Karpas-422 (cell line): ENCODE measurements at regions not wholly inside any gene's neighbourhood (a gene's known extent, or its start where the extent isn't known, plus 50 kb on each side); places are given as distances from the start of the nearest gene placed in this dataset.
A peak's percentile ranks its signal among the peaks of the same experiment; 100 is the strongest.
"Not testable (repeated sequence)": the region's sequence is repeated elsewhere in the genome, so short reads cannot be mapped to it uniquely, and the experiment has no call there.

Experiments
- DNase-seq: peaks from one replicate; pipeline ENCODE4 v3.0.0-alpha.2; 2015
- H2AFZ ChIP-seq: fragments of 200-600 bp; sonication (generic); 2 replicates; pipeline ENCODE4 v1.6.1; 2014; ENCODE audit warnings: antibody characterized with exemption, low read length, mixed read lengths
- H3K27ac ChIP-seq: fragments of 200-600 bp; sonication (generic); 2 replicates; pipeline ENCODE4 v1.5.1; 2014; ENCODE audit warnings: mild to moderate bottlenecking, low read length, moderate library complexity
- H3K27me3 ChIP-seq: fragments of 200-600 bp; sonication (generic); 2 replicates; pipeline ENCODE4 v1.6.1; 2014; ENCODE audit warnings: low read length, mixed read lengths
- H3K36me3 ChIP-seq: fragments of 200-600 bp; sonication (generic); 2 replicates; pipeline ENCODE4 v1.6.1; 2014; ENCODE audit warnings: low read length, mixed read lengths; ENCODE audit not compliant: insufficient read depth
- H3K4me1 ChIP-seq: fragments of 200-600 bp; sonication (generic); 2 replicates; pipeline ENCODE4 v1.6.1; 2014; ENCODE audit warnings: mild to moderate bottlenecking, low read length, mixed read lengths
- H3K4me2 ChIP-seq: fragments of 200-600 bp; sonication (generic); 2 replicates; pipeline ENCODE4 v1.6.1; 2014; ENCODE audit warnings: low read length, low read depth, mild to moderate bottlenecking; ENCODE audit not compliant: poor library complexity, severe bottlenecking
- H3K4me3 ChIP-seq: fragments of 200-600 bp; sonication (generic); 2 replicates; pipeline ENCODE4 v1.5.1; 2014; ENCODE audit warnings: mild to moderate bottlenecking, antibody characterized with exemption, low read length, mixed read lengths
- H3K79me2 ChIP-seq: fragments of 200-600 bp; sonication (generic); 2 replicates; pipeline ENCODE4 v1.6.1; 2014; ENCODE audit warnings: mild to moderate bottlenecking, low read length, mixed read lengths
- H3K9ac ChIP-seq: fragments of 200-600 bp; sonication (generic); 2 replicates; pipeline ENCODE4 v1.6.0; 2014; ENCODE audit warnings: low read length
- H3K9me2 ChIP-seq: fragments of 200-600 bp; sonication (generic), shearing (Covaris generic); replicated peaks from 2 replicates; pipeline ENCODE4 v1.6.0; 2014; ENCODE audit warnings: mild to moderate bottlenecking, low read length, moderate library complexity; ENCODE audit not compliant: insufficient read depth
- H3K9me3 ChIP-seq: fragments of 300-700, 200-600 bp; sonication (generic); 2 replicates; pipeline ENCODE4 v1.6.1; 2014; ENCODE audit warnings: low read length, mixed read lengths
- H4K20me1 ChIP-seq: fragments of 200-600 bp; sonication (generic); 2 replicates; pipeline ENCODE4 v1.6.1; 2014; ENCODE audit warnings: mild to moderate bottlenecking, antibody characterized with exemption, low read length, low read depth; ENCODE audit not compliant: insufficient read depth

DNA sequence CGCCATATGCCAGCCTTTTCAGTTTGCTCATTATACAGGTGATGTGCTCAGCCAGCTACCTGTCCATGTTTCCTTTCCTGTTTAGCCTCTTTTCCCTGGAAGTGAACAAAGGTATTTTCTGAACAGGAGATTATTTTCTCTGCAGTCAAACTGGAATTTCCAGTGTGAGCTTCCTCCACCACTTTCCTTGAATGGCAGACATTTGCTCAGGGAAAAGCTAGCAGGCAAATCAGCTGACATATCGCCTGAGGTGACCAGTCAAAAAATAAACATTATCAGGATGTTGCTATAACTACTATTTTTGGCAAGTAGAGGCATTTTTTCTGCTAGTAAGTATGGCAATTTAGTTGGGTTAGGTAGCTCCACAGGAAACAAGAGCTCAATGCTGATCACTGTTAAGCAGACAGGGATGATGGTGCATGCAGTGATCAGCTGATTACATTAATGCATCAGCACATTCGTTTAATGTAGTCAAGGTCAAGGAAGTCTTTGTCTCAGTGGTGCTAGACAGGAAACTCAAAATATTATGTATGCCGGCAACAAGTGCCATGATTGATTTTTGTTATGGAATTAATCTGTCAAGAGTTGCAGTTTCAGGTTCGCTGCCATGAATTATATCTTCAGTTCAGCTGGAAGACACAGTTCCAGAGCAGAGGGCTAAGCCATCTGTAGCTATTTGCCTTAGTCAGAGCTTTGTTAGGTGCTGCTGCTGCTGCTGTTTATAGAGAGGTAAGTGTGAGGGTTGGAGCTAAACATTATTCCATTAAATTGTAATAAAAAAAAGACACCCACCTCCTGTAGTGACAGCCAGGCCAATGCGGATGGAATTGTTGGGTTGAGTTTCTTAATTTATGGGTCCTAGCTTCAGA, 179.7 kb upstream of the ST6GALNAC5 start:
- H3K9ac ChIP-seq = no peak overlapping the region
- H3K27me3 ChIP-seq = no peaks in the 10 kb centered on the region
- H3K4me3 ChIP-seq = no peak overlapping the region
- no peaks in the 10 kb centered on the region for H3K36me3 ChIP-seq
- H3K79me2 ChIP-seq = no peaks in the 10 kb centered on the region
- H3K27ac ChIP-seq = no peak overlapping the region
- no peak overlapping the region for H3K4me2 ChIP-seq
- no peak overlapping the region for H2AFZ ChIP-seq
- no peaks in the 10 kb centered on the region for H4K20me1 ChIP-seq
- H3K9me3 ChIP-seq = no peaks in the 10 kb centered on the region
- DNase-seq = no peak
- no peaks in the 10 kb centered on the region for H3K9me2 ChIP-seq
- H3K4me1 ChIP-seq = no peaks in the 10 kb centered on the region

DNA sequence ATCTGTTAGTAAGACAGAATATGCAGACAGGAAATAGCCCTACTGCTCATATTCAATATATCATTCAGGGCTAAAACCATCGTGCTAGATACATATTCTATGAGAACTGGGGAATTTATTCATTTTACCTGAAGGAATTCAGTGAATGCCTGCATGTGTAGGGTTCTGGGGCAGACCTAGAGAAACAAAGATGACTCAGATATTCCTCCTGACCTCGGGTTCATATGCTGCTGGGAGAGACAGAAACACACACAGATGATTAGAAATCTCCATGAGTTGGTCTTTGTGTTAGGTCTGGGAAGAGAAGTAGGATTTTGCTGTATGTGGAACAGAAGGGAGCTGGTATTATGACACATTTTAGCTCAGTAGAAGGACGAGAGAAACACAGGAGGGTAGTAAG, 176.5 kb upstream of the ST6GALNAC5 start:
- Histone ChIP-seq H4K20me1 (no peaks in the 10 kb centered on the region), H3K4me2 (no peak overlapping the region), H3K36me3 (no peaks in the 10 kb centered on the region), H2AFZ (no peak overlapping the region), H3K9ac (no peak overlapping the region), H3K27me3 (no peaks in the 10 kb centered on the region), H3K9me2 (no peaks in the 10 kb centered on the region), H3K27ac (no peak overlapping the region), H3K4me1 (no peaks in the 10 kb centered on the region), H3K79me2 (no peaks in the 10 kb centered on the region), H3K4me3 (no peak overlapping the region), H3K9me3 (no peaks in the 10 kb centered on the region)
- DNase-seq = no peak

DNA sequence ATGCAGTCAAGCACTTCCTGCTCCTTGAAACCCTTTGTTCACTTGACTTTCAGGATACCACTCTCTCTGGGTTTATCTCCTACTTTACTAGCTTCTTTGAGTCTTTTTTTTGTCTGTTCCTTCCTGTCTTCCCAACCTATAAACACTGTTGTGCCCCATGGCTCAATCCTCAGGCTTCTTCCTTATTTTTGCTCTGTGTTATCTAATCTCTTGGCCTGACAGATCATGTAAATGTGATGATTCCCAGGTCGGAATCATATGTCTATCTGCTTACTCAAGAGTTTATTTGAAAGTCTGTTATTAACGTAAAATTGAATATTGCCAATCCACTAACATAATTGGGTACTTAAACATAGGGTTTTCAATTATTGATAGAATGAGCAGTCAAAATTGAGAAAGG, 171.7 kb upstream of the ST6GALNAC5 start:
- H3K4me3 ChIP-seq = no peak overlapping the region
- no peaks in the 10 kb centered on the region for H3K4me1 ChIP-seq
- no peak overlapping the region for H3K4me2 ChIP-seq
- H2AFZ ChIP-seq = no peak overlapping the region; the same call in 1 of the 2 replicates
- no peak for DNase-seq
- H3K9me3 ChIP-seq = no peaks in the 10 kb centered on the region
- H3K79me2 ChIP-seq = no peaks in the 10 kb centered on the region
- no peaks in the 10 kb centered on the region for H3K9me2 ChIP-seq
- H3K9ac ChIP-seq = no peak overlapping the region
- H3K27me3 ChIP-seq = no peaks in the 10 kb centered on the region
- no peak overlapping the region for H3K27ac ChIP-seq
- H3K36me3 ChIP-seq = no peaks in the 10 kb centered on the region
- no peaks in the 10 kb centered on the region for H4K20me1 ChIP-seq

DNA sequence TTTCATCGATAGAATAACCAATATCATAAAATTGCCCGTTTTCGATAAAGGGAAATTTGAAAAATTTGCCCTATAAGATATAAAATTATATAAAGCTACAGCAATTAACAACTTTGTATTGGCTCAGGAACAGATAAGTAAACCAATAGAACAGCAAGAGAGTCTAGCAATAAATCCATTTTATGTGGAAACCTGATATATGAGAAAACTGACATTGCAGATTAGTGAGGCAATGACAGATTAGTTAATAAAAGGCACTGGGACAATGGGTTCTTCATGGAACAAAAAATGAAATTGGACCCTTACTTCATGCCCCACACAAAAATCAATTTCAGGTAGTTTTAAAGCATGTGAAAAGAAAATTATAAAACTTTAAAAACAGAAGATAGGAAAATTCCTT, 169.9 kb upstream of the ST6GALNAC5 start:
- no peak for DNase-seq
- Histone ChIP-seq H3K4me1 (no peaks in the 10 kb centered on the region), H4K20me1 (no peaks in the 10 kb centered on the region), H3K9me3 (no peaks in the 10 kb centered on the region), H3K27ac (no peak overlapping the region), H3K9me2 (no peaks in the 10 kb centered on the region), H3K27me3 (no peaks in the 10 kb centered on the region), H3K36me3 (no peaks in the 10 kb centered on the region), H3K79me2 (no peaks in the 10 kb centered on the region), H3K4me3 (no peak overlapping the region), H3K9ac (no peak overlapping the region), H2AFZ (no peak overlapping the region), H3K4me2 (no peak overlapping the region)

DNA sequence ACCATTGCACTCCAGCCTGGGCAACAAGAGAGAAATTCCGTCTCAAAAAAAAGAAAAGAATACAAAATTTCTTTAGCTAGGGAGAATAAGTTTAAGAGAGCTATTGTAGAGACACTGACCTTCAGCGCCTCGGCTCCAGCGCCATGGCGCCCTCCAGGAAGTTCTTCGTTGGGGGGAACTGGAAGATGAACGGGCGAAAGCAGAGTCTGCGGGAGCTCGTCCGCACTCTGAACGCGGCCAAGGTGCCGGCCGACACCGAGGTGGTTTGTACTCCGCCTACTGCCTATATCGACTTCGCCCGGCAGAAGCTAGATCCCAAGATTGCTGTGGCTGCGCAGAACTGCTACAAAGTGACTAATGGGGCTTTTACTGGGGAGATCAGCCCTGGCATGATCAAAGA, 167.6 kb upstream of the ST6GALNAC5 start:
- not testable (repeated sequence) for H3K4me2 ChIP-seq, H2AFZ ChIP-seq, H3K9me2 ChIP-seq, H3K9me3 ChIP-seq, H3K27me3 ChIP-seq, H4K20me1 ChIP-seq, DNase-seq, H3K27ac ChIP-seq, H3K4me1 ChIP-seq, H3K4me3 ChIP-seq, H3K36me3 ChIP-seq, H3K9ac ChIP-seq, H3K79me2 ChIP-seq

DNA sequence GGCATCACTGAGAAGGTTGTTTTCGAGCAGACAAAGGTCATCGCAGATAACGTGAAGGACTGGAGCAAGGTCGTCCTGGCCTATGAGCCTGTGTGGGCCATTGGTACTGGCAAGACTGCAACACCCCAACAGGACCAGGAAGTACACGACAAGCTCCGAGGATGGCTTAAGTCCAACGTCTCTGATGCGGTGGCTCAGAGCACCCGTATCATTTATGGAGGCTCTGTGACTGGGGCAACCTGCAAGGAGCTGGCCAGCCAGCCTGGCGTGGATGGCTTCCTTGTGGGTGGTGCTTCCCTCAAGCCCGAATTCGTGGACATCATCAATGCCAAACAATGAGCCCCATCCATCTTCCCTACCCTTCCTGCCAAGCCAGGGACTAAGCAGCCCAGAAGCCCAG, 167.1 kb upstream of the ST6GALNAC5 start:
- H3K4me2 ChIP-seq, H4K20me1 ChIP-seq, H3K36me3 ChIP-seq, H3K4me3 ChIP-seq, H3K27me3 ChIP-seq, H3K4me1 ChIP-seq, H3K9me2 ChIP-seq, H3K9me3 ChIP-seq, H3K9ac ChIP-seq, DNase-seq, H2AFZ ChIP-seq, H3K79me2 ChIP-seq, H3K27ac ChIP-seq: not testable (repeated sequence)

DNA sequence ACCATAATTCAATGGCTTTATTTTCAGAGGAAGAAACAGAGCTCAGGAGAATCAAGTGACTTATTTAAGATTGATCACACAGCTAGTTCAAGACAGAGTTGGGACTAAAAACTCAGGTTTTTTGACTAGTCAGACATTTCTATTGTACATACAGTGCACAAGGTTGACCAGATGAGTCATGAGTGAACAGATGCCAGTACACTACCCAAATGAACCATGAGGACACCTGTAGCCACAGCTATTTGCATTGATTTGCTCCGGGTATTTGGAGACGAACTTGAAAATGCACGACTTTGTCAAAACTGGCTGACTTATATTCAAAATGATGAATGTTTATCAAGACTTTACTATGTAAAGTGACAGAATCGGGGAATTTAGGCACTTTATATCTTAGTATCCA, 161.7 kb upstream of the ST6GALNAC5 start:
- no peak overlapping the region for H3K27ac ChIP-seq
- H2AFZ ChIP-seq = no peak overlapping the region
- no peaks in the 10 kb centered on the region for H3K36me3 ChIP-seq
- H3K27me3 ChIP-seq = no peaks in the 10 kb centered on the region
- H4K20me1 ChIP-seq = no peaks in the 10 kb centered on the region
- H3K4me2 ChIP-seq = peak overlapping the region; percentile 18
- H3K79me2 ChIP-seq = no peaks in the 10 kb centered on the region
- no peaks in the 10 kb centered on the region for H3K9me3 ChIP-seq
- H3K4me1 ChIP-seq = peaks cover 17% of the 10 kb centered on the region
- peak; percentile 55 for DNase-seq
- H3K9ac ChIP-seq = no peak overlapping the region
- H3K4me3 ChIP-seq = no peak overlapping the region
- no peaks in the 10 kb centered on the region for H3K9me2 ChIP-seq

DNA sequence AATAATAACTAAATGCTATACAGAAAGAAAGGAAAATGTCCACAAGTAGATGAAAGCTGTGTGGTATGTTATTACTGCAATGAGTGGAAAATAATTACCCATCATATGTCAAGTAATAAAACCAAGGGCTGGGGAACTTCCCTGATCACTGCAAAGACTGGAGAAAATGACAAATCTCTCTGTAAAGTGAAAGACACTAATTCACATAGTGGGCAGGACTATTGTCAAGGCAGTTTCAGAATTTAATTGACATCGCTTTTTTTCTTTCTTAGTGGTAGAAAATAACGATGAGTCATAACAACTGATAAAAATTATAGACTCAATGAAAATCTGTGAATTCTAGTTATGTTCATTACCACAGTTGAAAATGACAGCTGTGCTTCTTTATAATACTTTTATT, 153.7 kb upstream of the ST6GALNAC5 start:
- Histone ChIP-seq H3K9me2 (no peaks in the 10 kb centered on the region), H3K27ac (no peak overlapping the region), H3K36me3 (no peaks in the 10 kb centered on the region), H3K4me1 (no peaks in the 10 kb centered on the region), H3K27me3 (no peaks in the 10 kb centered on the region), H3K4me3 (no peak overlapping the region), H3K79me2 (no peaks in the 10 kb centered on the region), H4K20me1 (no peaks in the 10 kb centered on the region), H3K4me2 (no peak overlapping the region), H3K9ac (no peak overlapping the region), H3K9me3 (no peaks in the 10 kb centered on the region), H2AFZ (no peak overlapping the region)
- no peak for DNase-seq
